ENCODE measurements at regions not wholly inside any gene's neighbourhood (a gene's known extent, or its start where the extent isn't known, plus 50 kb on each side); places are given as distances from the start of the nearest gene placed in this dataset.

GRCh38 chr6:51365566-51365965 lies 546.9 kb downstream of the TFAP2B start:
- Histone ChIP-seq H3K4me1 (ENCODE audit: insufficient read depth, low read length) (no peaks in the 10 kb centered on the region), H3K4me2 (ENCODE audit: insufficient read depth, low read length) (no peak overlapping the region), H3K9me3 (ENCODE audit: low read depth, low read length) (no peaks in the 10 kb centered on the region), H3K4me3 (ENCODE audit: insufficient read depth, low read length) (no peak overlapping the region), H3K27me3 (ENCODE audit: insufficient read depth, low read length) (no peaks in the 10 kb centered on the region), H4K20me1 (ENCODE audit: insufficient read depth, low read length) (no peaks in the 10 kb centered on the region), H3K36me3 (ENCODE audit: insufficient read depth, low read length) (no peaks in the 10 kb centered on the region), H3K79me2 (ENCODE audit: insufficient read depth, low read length) (no peaks in the 10 kb centered on the region), H2AFZ (ENCODE audit: low read length) (no peak overlapping the region), H3K27ac (ENCODE audit: low read depth, low read length) (no peak overlapping the region)
- no peak for DNase-seq (ENCODE audit: insufficient read length, low spot score, missing footprints)
- TF ChIP-seq CTCF (IDR thresholded peaks at IDR 0.05; ENCODE audit: extremely low read depth, low read depth, low read length), result no peak

DNA sequence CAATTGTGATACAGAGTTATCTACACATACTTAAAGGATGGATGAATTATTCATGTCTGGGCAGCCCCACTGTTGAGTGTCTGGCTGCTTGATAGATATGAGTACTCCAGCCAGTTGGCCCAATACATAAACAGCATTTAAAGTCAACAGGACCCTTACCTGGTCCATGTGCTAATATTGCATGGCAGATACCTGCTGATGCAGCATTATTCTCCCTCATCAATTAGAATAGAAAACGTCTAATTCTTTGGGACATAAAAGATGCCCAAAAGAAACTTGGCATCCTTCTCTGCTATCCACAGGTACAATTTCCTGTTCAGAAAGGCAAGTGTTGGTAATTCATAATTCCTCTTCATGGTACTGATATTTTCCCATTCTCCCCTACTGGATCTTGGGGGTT lies 550.8 kb downstream of the TFAP2B start:
- H3K9me3 ChIP-seq (ENCODE audit: low read depth, low read length), result no peaks in the 10 kb centered on the region
- no peak for TF ChIP-seq CTCF (IDR thresholded peaks at IDR 0.05; ENCODE audit: extremely low read depth, low read depth, low read length)
- no peaks in the 10 kb centered on the region for H3K4me1 ChIP-seq (ENCODE audit: insufficient read depth, low read length)
- no peaks in the 10 kb centered on the region for H3K79me2 ChIP-seq (ENCODE audit: insufficient read depth, low read length)
- no peaks in the 10 kb centered on the region for H4K20me1 ChIP-seq (ENCODE audit: insufficient read depth, low read length)
- H3K36me3 ChIP-seq (ENCODE audit: insufficient read depth, low read length), result no peaks in the 10 kb centered on the region
- no peak for DNase-seq (ENCODE audit: insufficient read length, low spot score, missing footprints)
- no peaks in the 10 kb centered on the region for H3K27me3 ChIP-seq (ENCODE audit: insufficient read depth, low read length)
- no peak overlapping the region for H3K27ac ChIP-seq (ENCODE audit: low read depth, low read length)
- no peak overlapping the region for H2AFZ ChIP-seq (ENCODE audit: low read length)
- no peak overlapping the region for H3K4me3 ChIP-seq (ENCODE audit: insufficient read depth, low read length)
- no peak overlapping the region for H3K4me2 ChIP-seq (ENCODE audit: insufficient read depth, low read length)

GRCh38 chr6:51382847-51383246 lies 564.2 kb downstream of the TFAP2B start:
- no peak overlapping the region for H3K4me2 ChIP-seq (ENCODE audit: insufficient read depth, low read length)
- H2AFZ ChIP-seq (ENCODE audit: low read length), result no peak overlapping the region
- no peak for DNase-seq (ENCODE audit: insufficient read length, low spot score, missing footprints)
- no peak for TF ChIP-seq CTCF (IDR thresholded peaks at IDR 0.05; ENCODE audit: extremely low read depth, low read depth, low read length)
- no peak overlapping the region for H3K4me3 ChIP-seq (ENCODE audit: insufficient read depth, low read length)
- no peak overlapping the region for H3K27ac ChIP-seq (ENCODE audit: low read depth, low read length)
- H3K79me2 ChIP-seq (ENCODE audit: insufficient read depth, low read length), result no peaks in the 10 kb centered on the region
- no peaks in the 10 kb centered on the region for H3K36me3 ChIP-seq (ENCODE audit: insufficient read depth, low read length)
- no peaks in the 10 kb centered on the region for H3K27me3 ChIP-seq (ENCODE audit: insufficient read depth, low read length)
- H3K4me1 ChIP-seq (ENCODE audit: insufficient read depth, low read length), result no peaks in the 10 kb centered on the region
- no peaks in the 10 kb centered on the region for H4K20me1 ChIP-seq (ENCODE audit: insufficient read depth, low read length)
- no peaks in the 10 kb centered on the region for H3K9me3 ChIP-seq (ENCODE audit: low read depth, low read length)

DNA sequence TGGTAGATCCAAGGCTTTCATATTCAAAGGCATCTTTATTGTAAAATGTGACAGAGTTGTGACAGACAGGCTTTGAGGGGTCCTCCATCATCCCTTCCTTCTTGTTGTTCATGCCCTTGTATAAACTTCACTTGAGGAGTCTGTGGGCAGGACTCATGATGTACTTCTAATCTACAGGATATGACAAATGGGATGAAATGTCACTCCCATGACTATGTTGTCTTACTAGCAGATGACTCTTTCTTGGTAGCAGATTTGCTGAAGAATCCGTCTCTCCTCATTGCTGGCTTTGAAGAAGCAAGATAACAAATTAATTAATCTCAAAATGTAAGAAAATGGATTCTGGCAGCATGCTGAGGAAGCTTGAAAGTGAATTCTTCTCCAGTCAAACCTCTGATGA lies 566.1 kb downstream of the TFAP2B start:
- Histone ChIP-seq H3K4me2 (ENCODE audit: insufficient read depth, low read length) (no peak overlapping the region), H3K27ac (ENCODE audit: low read depth, low read length) (no peak overlapping the region), H3K36me3 (ENCODE audit: insufficient read depth, low read length) (no peaks in the 10 kb centered on the region), H3K4me1 (ENCODE audit: insufficient read depth, low read length) (no peaks in the 10 kb centered on the region), H3K9me3 (ENCODE audit: low read depth, low read length) (no peaks in the 10 kb centered on the region), H4K20me1 (ENCODE audit: insufficient read depth, low read length) (no peaks in the 10 kb centered on the region), H3K27me3 (ENCODE audit: insufficient read depth, low read length) (no peaks in the 10 kb centered on the region), H3K4me3 (ENCODE audit: insufficient read depth, low read length) (no peak overlapping the region), H3K79me2 (ENCODE audit: insufficient read depth, low read length) (no peaks in the 10 kb centered on the region), H2AFZ (ENCODE audit: low read length) (no peak overlapping the region)
- DNase-seq (ENCODE audit: insufficient read length, low spot score, missing footprints), result no peak
- no peak for TF ChIP-seq CTCF (IDR thresholded peaks at IDR 0.05; ENCODE audit: extremely low read depth, low read depth, low read length)

All from osteoblast (primary cell).